ENCODE measurements at regions not wholly inside any gene's neighbourhood (a gene's known extent, or its start where the extent isn't known, plus 50 kb on each side); places are given as distances from the start of the nearest gene placed in this dataset.

DNA sequence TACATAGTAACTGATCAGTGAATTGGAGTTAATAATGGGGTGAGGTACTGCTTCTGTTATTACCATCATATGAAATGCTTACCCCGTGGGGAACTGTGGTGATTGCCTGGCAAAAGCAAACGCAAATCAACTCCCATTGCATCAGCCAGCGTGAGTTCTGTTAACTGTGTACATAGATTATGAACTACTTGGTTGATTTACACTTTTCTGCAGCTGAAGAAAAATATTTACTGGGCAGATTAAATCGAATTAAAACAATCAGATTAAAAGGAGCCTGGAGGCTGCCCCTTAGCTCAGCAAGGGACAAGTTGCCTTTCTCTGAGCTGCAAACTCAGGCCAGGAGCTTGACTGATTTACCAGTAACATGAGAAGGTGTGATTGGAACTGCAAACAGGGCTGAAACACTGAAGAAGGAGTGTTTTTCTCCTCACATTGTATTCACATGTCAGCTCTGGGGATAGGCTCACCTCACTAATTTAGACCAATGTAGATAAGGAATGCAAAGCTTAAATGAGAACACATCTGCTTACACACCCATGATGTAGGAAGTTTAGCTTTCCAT lies 220.1 kb downstream of the OSR1 start:
- TF ChIP-seq JUN (IDR thresholded peaks at IDR 0.05; ENCODE audit: borderline replicate concordance, insufficient read depth, insufficient read length, low read depth) (no peak), FOS (IDR thresholded peaks at IDR 0.05; ENCODE audit: borderline replicate concordance, insufficient read depth, low read length) (no peak), POLR2A (IDR thresholded peaks at IDR 0.05; ENCODE audit: low read depth, low read length) (no peak)
- TF ChIP-seq, protein P1, sequence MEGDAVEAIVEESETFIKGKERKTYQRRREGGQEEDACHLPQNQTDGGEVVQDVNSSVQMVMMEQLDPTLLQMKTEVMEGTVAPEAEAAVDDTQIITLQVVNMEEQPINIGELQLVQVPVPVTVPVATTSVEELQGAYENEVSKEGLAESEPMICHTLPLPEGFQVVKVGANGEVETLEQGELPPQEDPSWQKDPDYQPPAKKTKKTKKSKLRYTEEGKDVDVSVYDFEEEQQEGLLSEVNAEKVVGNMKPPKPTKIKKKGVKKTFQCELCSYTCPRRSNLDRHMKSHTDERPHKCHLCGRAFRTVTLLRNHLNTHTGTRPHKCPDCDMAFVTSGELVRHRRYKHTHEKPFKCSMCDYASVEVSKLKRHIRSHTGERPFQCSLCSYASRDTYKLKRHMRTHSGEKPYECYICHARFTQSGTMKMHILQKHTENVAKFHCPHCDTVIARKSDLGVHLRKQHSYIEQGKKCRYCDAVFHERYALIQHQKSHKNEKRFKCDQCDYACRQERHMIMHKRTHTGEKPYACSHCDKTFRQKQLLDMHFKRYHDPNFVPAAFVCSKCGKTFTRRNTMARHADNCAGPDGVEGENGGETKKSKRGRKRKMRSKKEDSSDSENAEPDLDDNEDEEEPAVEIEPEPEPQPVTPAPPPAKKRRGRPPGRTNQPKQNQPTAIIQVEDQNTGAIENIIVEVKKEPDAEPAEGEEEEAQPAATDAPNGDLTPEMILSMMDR (IDR thresholded peaks at IDR 0.05; ENCODE audit: extremely low read depth in 1 of 2, insufficient read depth in 1 of 2, low read depth in 1 of 2, low read length in 2 of 2): no peak
- TF ChIP-seq, protein P2, sequence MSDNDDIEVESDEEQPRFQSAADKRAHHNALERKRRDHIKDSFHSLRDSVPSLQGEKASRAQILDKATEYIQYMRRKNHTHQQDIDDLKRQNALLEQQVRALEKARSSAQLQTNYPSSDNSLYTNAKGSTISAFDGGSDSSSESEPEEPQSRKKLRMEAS (IDR thresholded peaks at IDR 0.05; ENCODE audit: insufficient read depth, insufficient read length): no peak

All from endothelial cell of umbilical vein (primary cell).